ENCODE measurements at regions not wholly inside any gene's neighbourhood (a gene's known extent, or its start where the extent isn't known, plus 50 kb on each side); places are given as distances from the start of the nearest gene placed in this dataset.

- peak; percentile 12 for DNase-seq
These were observed 301.1 kb downstream of the DUSP6 start for GRCh38 chr12:89051065-89051677.

- DNase-seq: no peak
These were observed 304.4 kb downstream of the DUSP6 start for GRCh38 chr12:89047856-89048418.

GRCh38 chr12:89041078-89041477 lies 311.2 kb downstream of the DUSP6 start:
- no peak for DNase-seq

DNA sequence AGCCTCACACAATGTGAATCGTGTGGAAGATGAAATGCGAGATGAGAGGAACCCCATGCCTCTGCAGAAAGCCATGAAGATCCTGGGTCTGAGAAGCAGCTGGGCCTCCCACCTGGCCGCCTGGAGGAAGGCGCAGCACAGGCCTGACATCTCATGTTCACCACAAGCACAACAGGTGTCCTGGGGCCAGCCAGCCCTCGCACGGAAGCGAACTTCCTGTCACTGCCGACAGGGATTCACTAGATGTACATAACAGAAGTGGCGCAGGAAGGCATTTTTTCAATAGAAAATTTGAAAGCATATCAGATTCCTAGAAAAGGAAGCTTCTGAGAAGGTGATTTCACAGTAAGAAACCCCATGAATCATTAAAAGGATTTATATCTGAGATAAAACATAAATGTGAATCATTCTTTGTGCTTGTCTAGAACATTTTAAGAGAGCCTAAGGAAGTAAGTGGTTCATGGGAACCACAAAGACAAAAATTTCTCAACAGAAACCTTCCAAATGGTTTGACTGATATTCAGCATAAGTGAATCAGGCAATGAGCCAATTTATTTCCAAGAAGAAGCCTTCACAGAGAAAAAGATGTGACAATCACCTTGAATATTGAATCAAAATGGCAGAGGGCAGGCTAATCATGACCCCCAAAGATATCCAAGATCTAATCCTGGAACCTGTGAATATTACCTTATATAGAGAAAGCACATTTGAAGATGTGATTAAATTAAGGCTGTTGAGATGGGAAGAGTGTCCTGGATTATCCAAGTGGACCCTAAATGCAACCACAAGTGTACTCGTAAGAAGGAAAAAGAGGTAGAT lies 311.9 kb downstream of the DUSP6 start:
- peak; percentile 46 for DNase-seq

DNA sequence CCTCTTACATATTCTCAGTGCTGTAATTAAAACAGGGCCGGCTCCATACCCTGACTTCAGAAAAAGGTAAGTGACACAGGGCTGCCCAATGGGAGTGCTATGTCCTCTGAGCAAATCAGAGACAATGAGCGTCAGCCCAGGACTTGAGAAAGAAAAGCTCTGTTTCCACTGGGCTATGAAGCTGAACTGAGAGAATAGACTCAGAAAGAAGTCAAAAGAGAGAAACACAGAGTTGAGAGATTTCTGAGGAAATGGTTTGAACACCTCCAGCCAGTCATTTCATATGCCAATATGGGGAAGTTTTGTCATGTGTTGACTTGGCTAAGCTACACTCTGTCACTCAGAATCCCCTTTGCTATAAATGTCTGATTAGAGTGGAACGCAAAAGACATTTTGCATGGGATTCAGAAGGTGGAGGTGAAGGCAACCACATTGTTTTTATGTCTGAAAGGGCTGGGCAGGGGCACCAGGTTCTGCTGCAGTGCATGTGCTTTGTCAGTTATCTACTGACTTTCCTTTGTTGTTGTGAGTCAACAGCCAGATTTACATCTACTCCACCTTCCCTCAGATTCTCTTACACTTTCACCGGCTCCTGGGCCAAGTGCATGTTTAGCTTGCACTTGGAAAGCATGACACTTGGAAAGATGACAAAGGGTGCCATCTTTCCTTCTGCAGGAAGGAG lies 313.3 kb downstream of the DUSP6 start:
- no peak for DNase-seq

- no peak for DNase-seq
These were observed 319.2 kb downstream of the DUSP6 start for GRCh38 chr12:89033062-89033461.

- DNase-seq: no peak
These were observed 322.3 kb downstream of the DUSP6 start for GRCh38 chr12:89029961-89030360.

GRCh38 chr12:89024580-89024979 lies 327.7 kb downstream of the DUSP6 start:
- no peak for DNase-seq

- no peak for DNase-seq
These were observed 328.4 kb downstream of the DUSP6 start for GRCh38 chr12:89023936-89024335.

- DNase-seq: no peak
These were observed 331.6 kb downstream of the DUSP6 start for GRCh38 chr12:89020689-89021088.

- no peak for DNase-seq
These were observed 332.2 kb downstream of the DUSP6 start for GRCh38 chr12:89020121-89020480.

- DNase-seq: peak; percentile 64
These were observed 332.7 kb downstream of the DUSP6 start for GRCh38 chr12:89019439-89020120.

- peak; percentile 4 for DNase-seq
These were observed 335.1 kb downstream of the DUSP6 start for GRCh38 chr12:89016970-89017778.

- no peak for DNase-seq
These were observed 336.9 kb downstream of the DUSP6 start for GRCh38 chr12:89015419-89015818.

DNA sequence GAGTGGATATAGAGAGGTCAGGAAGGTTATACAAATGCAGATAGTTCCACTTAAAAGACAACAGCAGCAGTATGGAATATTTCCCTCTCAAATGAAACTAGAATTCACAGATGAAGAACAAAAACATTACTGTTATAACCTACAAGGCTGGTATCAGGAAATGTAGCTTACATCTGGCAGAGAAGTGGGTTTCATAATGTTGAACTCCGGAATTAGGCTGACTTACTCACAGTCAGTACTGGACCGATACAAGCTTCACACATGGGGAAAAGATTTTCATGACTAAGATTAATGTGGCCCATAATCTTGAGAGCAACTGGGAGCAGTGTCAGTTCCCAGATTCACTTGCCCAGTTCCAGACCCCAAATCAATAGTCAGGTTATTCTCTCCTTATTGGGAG lies 353.9 kb downstream of the DUSP6 start:
- DNase-seq: no peak

- no peak for DNase-seq
These were observed 356.0 kb downstream of the DUSP6 start for GRCh38 chr12:88996200-88996788.

GRCh38 chr12:88994971-88995370 lies 357.3 kb downstream of the DUSP6 start:
- DNase-seq: no peak

- DNase-seq: no peak
These were observed 357.8 kb downstream of the DUSP6 start for GRCh38 chr12:88994537-88994936.

DNA sequence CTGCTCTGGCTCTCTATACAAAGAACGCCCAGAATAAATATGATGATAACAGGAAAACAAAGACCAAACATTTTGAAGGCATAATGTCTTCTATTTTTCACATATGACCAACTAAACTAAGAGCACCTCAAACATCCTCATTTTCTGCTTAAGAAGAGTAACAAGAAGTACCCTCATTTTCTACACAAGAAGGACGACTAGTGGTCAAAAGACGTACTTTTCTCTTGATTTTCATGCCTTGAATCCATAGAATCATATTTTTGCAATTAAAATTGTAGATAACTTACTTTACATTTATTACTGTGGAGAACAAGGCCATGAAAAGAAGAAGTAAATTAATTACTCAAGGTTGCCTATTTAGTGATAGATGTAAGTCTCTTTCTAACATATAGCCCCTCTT lies 358.6 kb downstream of the DUSP6 start:
- no peak for DNase-seq

DNA sequence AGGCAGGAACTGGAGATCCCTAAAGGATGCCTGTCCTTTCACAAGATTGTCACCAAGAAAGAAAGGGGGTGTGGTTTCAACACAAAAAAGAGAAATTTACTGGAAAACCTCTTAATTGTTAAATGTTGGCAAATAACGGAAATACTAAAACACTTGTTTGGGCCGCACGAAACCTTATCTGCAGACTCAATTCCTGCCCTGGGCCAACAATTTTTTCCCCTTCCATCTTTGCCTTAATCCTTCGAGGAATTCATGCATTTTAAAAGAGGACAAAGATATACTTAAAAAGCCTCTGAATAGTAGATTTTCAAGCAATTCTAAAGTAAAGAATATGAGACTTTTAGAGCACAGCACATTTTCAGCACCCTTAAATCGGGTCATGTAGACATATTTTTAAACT lies 366.2 kb downstream of the DUSP6 start:
- DNase-seq: no peak

DNA sequence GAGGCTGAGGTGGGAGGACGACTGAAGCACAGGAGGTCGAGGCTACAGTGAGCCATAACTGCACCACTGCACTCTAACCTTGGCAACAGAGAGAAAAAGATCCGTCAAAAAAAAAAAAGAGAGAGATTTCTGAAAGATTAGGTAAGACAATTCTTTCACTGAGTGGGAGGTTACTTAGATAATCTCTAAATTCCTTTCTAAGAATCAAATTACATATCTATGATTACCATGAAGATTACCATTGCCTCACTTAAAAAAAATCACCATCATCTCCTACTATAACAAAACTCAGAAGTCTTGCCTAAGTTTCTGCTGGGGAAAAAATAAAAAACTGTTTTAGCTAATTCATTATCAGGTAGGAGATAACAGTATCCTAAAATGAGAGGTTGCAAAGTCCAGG lies 366.7 kb downstream of the DUSP6 start:
- no peak for DNase-seq

DNA sequence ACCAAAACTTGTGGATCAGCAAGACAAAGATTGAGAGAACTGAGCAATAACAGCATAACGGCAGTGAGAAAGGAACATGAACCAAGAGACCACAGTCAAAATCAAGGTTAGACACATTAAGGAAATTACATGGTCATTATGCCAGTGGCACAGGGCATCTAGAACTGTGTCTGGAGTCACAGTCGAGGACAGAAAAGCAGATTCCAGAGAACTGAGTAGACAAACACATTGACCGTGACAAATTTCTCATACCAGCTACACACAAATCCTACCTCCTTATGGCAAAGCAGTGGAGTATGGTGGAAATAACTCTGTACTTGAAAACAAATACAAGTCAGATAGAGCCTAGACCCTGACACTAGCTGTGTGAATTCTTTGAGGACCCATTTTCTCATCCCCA lies 367.3 kb downstream of the DUSP6 start:
- no peak for DNase-seq
